ENCODE measurements at regions not wholly inside any gene's neighbourhood (a gene's known extent, or its start where the extent isn't known, plus 50 kb on each side); places are given as distances from the start of the nearest gene placed in this dataset.

DNA sequence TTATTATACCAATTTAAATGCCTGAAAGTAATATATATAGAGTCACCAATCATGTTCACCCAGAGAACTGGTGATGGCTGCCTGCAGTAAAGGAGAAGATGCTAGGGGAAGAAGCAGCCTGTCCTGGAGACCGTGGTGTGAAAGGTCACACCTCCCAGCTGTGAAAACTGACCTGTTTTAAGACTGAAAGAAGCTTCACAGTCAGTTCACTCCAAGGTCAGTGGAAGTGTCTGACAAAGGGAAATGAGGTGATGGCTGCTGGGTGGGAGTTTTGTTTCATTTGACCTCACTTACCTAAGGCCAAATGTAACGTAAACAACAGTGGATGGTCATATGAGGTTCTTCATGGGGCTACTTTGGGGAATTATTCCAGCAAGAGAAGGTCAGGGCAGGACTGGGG, 352.1 kb upstream of the GATB start:
- TF ChIP-seq POLR2AphosphoS5 (IDR thresholded peaks at IDR 0.05; ENCODE audit: insufficient read depth in 1 of 2, low read depth in 1 of 2) (no peak), CTCF (IDR thresholded peaks at IDR 0.05) (no peak), POLR2A (IDR thresholded peaks at IDR 0.05) (no peak)

All from vagina (tissue), 2 donors.